Fibroblast of peridontal ligament (primary cell): ENCODE measurements at regions not wholly inside any gene's neighbourhood (a gene's known extent, or its start where the extent isn't known, plus 50 kb on each side); places are given as distances from the start of the nearest gene placed in this dataset.

Source experiments
- DNase-seq: peaks from one replicate; pipeline ENCODE4 v3.0.0-alpha.2; 2010; ENCODE audit errors: extremely low read depth

GRCh38 chr9:86730163-86730928, 217.0 kb downstream of the GAS1 start:
- no peak for DNase-seq

GRCh38 chr9:86724529-86724928, 222.8 kb downstream of the GAS1 start:
- no peak for DNase-seq

GRCh38 chr9:86723346-86723745, 224.0 kb downstream of the GAS1 start:
- no peak for DNase-seq

- DNase-seq = peak; percentile 40
These were observed 224.6 kb downstream of the GAS1 start for GRCh38 chr9:86722706-86723075.

- peak; percentile 98 for DNase-seq
These were observed 225.2 kb downstream of the GAS1 start for GRCh38 chr9:86721843-86722705.

- peak; percentile 62 for DNase-seq
These were observed 226.0 kb downstream of the GAS1 start for GRCh38 chr9:86721226-86721781.

GRCh38 chr9:86720639-86721225, 226.6 kb downstream of the GAS1 start:
- no peak for DNase-seq

GRCh38 chr9:86718388-86719049, 228.8 kb downstream of the GAS1 start:
- DNase-seq = no peak

- DNase-seq = no peak
These were observed 230.9 kb downstream of the GAS1 start for GRCh38 chr9:86716326-86716922.

- peak; percentile 61 for DNase-seq
These were observed 232.3 kb downstream of the GAS1 start for GRCh38 chr9:86714999-86715398.

GRCh38 chr9:86713970-86714369, 233.3 kb downstream of the GAS1 start:
- DNase-seq = peak; percentile 90

GRCh38 chr9:86713470-86713869, 233.8 kb downstream of the GAS1 start:
- peak; percentile 85 for DNase-seq

- no peak for DNase-seq
These were observed 238.1 kb downstream of the GAS1 start for GRCh38 chr9:86708918-86709835.

- no peak for DNase-seq
These were observed 239.3 kb downstream of the GAS1 start for GRCh38 chr9:86707932-86708510.

- DNase-seq = peak; percentile 63
These were observed 240.9 kb downstream of the GAS1 start for GRCh38 chr9:86706391-86706790.

- peak; percentile 76 for DNase-seq
These were observed 241.8 kb downstream of the GAS1 start for GRCh38 chr9:86705490-86705889.

GRCh38 chr9:86703346-86703745, 244.0 kb downstream of the GAS1 start:
- no peak for DNase-seq

GRCh38 chr9:86700629-86701028, 246.7 kb downstream of the GAS1 start:
- peak; percentile 46 for DNase-seq

GRCh38 chr9:86697999-86698398, 249.3 kb downstream of the GAS1 start:
- DNase-seq = no peak

GRCh38 chr9:86697213-86697612, 250.1 kb downstream of the GAS1 start:
- DNase-seq = no peak
